HT-29 (cell line): ENCODE measurements at regions not wholly inside any gene's neighbourhood (a gene's known extent, or its start where the extent isn't known, plus 50 kb on each side); places are given as distances from the start of the nearest gene placed in this dataset.

Experiments used
- DNase-seq: peaks from one replicate; pipeline ENCODE4 v3.0.0-alpha.2; 2015; ENCODE audit warnings: low spot score

DNA sequence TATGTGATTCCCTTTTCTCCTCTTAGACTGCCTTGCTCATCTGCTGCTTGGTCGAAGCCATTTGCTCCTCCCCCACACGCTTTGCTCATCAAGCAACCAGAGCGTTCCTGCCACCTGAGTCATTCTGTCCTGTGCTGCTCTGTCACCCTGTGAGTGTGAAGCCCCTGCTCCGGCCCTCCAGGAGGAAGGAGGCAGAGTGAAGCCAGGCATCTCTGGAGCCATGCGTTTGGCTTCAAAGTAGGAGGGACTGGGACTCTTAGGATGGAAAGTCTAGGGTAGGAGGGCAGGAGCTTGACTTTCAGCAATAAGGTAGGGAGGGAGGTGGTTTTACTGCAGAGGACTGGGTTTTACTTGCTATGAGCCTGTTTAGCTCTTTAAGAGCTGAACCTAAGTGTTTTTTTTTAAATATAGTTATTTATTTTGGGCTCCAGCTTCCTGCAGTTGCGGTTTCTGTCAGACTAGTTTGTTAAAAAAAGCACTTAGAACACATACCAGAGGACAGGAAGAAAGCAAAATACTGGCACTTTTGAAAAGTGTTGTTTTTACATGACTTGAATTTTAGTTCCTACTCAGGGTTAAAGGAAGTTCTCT lies 63.6 kb downstream of the SPINK2 start:
- peak; percentile 89 for DNase-seq

DNA sequence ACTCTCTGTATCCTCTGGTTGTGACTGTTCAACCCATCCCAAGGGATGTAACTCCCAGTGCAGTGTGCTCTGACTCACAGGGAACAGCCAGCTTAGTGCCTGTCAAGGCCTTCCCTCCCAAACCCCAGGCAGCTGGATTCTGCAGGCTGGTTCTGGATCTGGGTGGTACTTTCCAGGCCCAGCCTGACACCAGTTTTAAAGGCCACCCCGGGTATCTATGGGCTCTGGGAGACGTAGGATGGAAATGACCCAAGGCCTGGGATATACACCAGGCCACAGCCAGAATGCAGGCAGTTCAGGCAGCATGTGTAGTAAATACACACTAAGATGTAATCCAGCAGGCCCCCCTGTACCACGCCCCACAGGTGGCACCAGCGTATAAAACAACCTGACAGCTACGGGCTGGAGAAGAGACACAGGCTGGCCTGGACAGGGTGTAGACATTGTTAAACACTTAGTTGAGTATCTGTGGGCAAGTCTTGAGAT lies 64.2 kb downstream of the SPINK2 start:
- peak; percentile 46 for DNase-seq

DNA sequence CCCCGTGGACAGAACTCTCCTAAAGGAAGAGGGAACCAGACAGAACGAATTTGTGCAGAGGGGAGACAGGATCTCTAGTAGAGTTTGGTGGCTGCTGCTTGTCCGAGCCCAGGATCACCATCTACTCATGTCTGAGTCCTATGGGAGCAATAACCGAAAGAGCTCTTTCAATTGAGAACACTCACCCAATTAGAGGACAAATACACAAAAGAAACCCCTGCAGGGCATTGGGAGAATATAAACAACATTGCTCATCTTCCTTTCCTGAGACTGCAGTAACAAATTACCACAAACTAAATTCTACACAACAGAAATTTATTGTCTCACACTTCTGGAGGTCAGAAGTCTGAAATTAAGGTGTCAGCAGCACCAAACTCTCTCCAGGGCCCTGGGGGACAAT lies 65.6 kb downstream of the SPINK2 start:
- DNase-seq = no peak

DNA sequence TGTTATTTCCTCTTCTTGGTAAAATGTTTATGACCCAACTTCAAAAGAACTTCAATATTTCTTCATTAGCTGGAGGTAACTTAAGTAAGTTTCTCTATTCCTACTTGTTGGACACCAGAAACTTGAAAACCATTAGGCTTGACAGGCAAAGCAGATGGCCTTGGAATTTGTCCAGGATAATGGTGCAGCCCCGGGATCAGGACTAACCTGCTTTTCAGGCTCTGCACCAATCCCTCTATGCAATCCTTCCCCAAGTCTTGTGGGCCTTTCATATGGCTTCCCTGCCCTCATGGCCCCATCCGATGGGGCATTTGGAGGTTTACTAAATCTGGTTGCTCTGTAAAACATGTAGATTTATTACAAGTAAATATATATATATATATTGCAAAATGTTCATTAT lies 68.5 kb downstream of the SPINK2 start:
- peak; percentile 89 for DNase-seq

DNA sequence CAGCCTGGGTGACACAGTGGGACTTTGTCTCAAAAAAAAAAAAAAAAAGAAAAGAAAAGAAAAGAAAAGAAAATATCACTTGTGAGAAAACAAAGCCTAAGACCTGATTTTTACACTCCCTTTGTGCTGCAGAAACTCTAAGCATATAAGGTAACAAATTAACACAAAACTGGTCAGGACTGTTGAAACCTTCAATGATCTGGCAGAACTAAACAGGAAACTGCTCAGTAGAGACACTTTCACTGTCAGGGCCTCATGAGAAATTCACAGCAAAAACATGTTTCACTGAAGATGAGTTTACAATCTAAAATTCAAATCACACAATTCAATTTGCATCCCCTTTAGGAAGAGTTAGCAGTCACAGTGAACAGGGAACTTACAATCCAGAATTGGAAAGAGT lies 69.1 kb upstream of the HOPX start:
- DNase-seq = no peak

DNA sequence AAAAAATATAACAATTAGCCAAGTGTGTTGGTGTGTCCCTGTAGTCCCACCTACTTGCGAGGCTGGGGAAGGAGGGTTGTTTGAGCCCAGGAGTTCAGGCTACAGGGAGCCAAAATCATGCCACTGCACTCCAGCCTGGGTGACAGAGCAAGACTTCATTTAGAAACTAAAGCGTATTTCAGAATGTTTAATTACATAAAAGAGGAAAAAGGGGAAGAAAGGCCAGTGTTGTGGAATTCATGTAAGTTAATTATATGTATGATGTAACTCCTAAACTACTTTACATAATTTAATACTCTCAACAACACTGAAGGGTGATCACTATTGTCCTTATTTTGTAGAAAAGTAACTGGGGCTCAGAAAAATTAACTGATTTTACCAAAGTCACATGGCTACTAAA lies 67.2 kb upstream of the HOPX start:
- no peak for DNase-seq

DNA sequence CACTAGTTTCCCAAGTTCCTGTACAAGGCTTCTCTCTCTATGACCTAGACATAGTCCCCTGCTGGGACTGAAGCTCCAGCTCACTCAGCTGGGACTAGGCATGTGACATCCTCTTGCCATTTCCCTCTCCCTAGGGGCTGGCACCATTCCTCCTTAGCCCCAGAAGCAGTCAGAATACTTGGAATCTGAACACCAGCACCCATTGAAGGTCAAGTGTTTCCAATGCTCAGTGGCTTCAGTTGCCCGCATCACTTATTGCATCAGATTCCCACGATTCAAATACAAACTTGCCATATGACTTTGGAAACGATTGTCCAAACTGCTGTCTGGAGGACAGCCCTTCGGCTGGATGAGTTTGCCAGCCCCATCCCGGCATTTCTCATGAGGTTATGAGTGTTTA lies 65.5 kb upstream of the HOPX start:
- DNase-seq = no peak

DNA sequence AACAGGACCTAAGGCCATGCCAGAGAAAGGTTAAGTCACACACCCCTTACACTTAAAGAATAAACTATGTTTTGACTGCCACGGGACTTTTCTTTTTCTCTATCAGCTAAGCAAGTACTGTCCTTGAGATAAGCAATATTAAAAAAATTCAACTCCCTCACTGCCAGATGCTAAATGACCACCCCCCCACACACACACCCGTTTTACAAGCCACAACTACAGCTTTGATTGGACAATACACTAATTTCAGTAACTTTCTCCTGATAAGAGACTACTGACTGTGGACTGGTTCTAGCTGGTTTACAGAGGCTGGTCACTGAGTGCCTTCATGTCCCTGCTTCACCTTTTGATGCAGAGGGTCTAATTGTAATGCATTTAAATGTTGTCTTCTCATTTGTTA lies 63.9 kb upstream of the HOPX start:
- no peak for DNase-seq

DNA sequence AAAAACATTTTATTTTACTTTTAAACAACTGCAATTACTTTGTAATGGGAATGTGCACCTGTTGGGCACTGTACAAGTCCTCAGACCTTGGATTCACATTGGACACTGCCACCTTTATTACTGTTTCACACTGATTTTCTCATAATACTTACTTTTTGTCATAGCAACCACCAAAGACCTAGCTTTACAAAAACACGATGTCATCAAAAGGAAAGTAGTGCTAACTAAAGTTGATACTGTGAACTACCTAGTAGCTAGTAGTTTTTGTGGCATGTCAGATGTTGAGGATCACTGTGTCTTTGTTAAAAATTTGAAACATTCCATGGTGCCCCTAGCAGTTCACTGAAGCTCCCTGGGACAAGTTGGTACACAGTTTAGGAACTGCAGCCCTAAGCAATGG lies 62.9 kb upstream of the HOPX start:
- DNase-seq = peak; percentile 54

DNA sequence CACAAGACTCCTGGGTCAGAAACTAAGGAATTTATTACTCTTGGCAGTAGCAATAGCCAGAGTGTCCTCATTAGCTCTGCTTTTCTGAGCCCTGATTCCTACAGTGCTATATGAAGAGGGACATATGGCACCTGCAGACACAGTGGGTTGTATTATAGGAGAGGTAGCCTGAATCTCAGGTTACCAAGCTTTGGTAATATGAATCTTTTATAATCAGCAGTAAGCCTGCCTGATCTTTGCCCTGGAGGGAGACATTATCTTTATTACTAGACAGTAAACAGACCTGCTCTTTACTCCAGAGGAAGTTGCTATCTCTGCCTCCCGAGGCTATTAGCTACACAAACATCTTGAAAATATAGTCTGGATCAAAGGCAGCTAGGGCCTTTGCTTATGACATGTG lies 62.5 kb upstream of the HOPX start:
- DNase-seq = peak; percentile 71

DNA sequence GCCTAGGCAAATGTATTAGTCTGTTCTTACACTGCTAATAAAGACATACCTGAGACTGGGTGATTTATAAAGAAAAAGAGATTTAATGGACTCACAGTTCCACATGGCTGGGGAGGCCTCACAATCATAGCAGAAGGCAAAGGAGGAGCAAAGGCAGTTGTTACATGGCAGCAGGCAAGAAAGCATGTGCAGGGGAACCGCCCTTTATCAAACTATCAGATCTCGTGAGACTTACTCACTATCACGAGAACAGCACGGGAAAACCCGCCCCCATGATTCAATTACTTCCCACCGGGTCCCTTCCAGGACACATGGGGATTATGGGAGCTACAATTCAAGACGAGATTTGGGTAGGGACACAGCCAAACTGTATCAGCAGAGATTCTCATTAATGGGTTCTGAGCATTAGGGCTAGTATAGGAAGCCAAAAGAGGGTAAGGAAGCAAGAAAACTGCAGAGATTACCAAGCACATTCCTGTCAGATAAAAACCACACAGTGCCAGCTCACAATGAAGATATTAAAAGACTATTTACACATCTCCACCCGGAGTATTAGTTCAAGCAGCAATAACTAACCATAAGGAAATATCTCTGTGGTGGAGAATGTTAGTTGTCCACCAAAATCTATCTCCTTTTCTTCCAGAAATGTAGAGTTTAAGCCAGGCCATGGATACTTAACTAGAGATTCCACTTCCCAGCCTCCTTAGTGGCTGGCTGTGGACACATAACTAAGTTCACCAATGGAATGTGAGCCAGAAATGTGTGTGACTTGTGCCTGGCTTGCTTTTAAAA lies 61.2 kb upstream of the HOPX start:
- DNase-seq = peak; percentile 66

DNA sequence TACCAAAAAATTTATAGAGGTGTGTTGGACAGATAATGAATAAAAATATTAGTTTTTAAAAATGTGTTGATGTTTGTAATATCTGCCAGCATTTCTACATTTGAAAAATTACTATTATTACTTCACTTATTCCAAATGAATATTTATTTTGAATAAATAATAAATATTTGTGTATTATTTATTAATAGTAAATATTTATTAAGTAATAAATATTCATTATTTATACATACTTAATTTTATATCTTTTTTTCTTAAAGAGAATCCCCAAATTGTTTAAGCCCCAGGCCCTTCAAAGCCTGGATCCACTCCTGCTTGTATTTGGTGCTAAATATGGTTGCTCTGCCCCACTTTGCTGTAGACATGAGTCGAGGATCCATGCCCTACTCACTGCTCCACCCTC lies 60.5 kb upstream of the HOPX start:
- no peak for DNase-seq

DNA sequence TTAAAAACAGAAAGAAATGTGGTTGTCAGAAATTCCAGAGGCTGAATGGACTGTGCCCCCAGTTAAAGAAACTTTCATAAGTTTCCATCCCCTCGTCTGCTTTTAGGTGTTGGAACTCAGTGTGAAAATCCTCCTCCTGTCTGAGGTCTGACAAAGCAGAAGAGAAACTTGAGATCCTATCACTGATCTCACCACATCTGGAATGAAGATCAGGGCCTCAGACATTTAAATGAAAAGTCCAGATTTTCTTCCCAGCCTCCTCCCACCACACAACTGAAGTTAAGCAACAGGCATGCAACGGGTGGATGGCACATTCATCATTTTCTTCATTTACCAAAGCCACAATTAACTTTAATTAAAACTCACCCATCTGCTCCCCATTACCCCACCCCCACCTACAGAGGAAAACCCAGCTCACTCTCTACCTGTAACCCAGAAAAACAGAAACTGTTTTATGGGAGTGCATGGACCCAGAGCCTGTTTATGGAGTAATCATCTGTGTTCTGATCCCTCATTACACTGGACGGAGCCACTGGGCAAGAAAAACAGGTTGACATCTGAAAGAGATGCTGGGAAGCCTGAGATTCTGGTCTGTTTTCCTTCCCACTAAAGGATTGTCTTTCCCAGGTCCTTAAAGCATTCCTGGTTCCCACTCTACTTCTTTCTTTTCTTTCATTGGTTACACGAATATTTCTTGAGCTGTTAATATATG lies 58.1 kb upstream of the HOPX start:
- DNase-seq = no peak

DNA sequence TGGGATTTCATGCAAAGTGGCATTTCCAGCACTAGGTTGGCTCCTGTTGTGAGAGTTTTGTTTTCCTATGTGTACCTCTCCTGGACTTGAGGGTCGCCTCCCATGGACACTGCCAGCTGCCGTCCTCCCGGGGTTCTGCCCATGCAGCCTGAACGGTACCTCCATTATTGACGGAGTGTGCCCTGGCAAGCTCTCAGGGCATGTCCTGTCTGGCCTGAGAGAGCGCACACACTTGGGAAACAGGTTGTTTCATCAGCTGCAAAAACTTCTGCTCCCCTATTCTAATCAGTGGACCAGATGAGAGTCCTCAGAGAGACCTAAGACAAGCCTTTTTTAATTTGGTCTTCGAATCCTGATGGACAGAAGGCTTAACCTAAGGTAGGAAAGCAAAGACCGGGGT lies 56.6 kb upstream of the HOPX start:
- no peak for DNase-seq

DNA sequence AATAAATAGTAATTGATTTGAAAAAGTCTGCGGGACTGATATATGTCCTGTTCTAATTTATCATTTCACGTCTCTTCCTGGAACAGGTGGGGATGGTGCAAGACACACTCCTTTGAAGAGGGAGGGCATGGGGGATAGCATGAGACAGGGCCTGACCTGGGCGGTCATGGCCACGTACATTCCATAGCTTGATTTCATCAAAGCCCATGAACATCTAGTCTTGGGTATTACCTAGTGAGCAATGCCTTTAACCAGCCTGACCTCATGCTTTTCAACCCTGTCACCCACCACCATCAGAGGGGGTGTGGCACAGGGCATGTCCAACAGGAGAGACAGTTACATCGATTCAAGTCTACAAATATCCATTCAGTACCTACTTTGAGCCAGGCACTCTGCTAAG lies 52.3 kb upstream of the HOPX start:
- no peak for DNase-seq

DNA sequence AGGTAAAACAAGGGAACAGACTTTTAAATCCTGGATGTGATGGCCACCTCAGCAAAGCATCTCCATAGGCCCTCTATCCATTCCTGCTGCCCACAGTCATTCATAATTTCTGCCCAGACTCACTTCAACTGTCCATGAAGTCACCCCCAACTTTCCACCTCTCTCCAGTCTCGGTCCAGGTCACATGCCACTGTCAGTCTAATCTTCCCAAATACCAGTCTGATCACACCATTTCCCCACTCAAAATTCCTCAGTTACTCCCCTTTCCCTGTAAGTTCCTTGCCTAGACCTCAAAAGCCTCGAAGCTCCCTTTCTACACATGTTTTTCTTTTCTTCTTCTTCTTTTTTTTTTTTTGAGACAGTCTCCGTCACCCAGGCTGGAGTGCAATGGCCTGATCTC lies 51.2 kb upstream of the HOPX start:
- DNase-seq = no peak

DNA sequence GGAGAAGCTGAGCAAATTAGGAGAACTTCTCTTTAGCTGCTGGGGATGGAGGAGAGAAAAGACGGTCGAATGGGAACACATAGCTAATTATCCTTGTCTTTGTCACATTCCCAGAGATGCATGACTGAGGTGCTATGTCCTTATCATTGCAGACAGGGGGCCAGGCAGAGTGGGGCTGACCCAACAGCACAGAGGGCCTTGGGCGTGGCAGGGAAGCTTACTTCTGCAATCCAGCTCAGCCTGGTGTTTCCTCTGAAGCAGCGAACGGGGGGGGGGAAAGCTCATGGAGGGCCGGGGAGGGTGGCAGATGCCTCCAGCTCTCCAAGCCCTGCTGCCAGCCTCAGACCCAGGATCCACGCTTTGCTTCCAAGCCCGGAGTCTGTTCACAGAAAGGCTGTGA lies 50.8 kb upstream of the HOPX start:
- no peak for DNase-seq
